Stimulated activated CD4-positive, alpha-beta T cell treated with anti-CD3 and anti-CD28 coated beads, TNF-alpha, amount 100 ng/mL, for 4 hours (primary cell): ENCODE measurements at regions not wholly inside any gene's neighbourhood (a gene's known extent, or its start where the extent isn't known, plus 50 kb on each side); places are given as distances from the start of the nearest gene placed in this dataset.
"Not testable (repeated sequence)": the region's sequence is repeated elsewhere in the genome, so short reads cannot be mapped to it uniquely, and the experiment has no call there.

Source experiments
- DNase-seq, 3 experiments: peaks; one replicate each; pipeline ENCODE4 v3.0.0-alpha.2; 2020; ENCODE audit warnings: low read depth in 3 of 3

DNA sequence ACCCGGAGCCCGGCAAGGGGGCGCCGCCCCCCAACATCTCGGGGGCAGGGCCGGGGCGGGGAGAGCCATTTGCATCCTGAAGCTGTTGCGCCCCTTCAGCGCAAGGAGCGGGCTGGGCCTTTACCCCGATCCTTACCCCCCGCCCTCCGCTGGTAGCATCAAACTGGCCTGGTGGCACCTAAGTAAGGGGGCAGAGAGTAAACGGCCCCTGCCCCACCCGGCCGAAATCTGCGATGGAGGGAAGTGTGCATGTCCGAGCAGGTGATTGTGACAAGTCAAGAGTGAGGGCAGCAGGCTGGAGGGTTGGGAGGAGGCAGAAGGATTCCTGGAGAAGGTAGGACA, 101.2 kb downstream of the ESM1 start:
- no peak for DNase-seq

DNA sequence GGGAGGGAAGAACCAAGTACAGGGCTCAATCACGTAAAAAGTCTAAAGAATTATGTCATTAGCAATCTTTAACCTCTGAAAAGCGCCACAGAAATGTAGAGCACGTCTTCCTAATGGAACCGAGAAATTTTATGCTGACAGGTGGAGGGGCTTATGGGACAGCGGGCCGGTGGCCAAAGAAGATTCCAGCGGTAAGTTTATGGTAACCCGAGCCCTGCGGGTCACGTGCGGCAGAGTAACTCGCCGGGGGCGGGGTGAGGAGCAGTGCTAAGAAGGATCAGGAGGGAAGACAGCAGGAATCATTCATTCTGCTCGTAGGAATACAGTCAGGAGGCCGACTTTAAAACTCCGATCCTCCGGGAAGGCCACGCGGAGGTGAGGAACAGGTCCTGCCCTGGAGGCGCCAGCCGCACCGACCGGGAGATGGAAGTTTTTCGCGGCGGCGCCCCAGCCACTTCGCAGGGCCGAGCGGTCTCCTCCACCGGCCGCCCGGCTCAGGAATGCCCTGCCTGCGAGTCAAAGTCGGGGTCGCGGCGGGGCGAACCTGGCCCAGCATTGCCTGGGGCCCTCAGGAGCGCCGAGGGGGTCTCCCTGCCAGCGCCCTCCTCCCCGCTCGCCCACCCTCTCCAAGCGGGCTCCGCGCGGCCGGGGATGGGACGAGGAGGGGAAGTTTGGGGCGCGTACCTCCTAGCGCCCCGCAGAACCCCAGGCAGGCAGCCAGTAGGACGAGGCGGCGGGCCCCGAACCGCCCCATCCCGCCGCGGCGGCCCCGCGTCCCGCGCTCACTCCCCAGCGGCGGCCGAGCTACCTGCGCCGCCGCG, 101.8 kb downstream of the ESM1 start:
- no peak for DNase-seq

DNA sequence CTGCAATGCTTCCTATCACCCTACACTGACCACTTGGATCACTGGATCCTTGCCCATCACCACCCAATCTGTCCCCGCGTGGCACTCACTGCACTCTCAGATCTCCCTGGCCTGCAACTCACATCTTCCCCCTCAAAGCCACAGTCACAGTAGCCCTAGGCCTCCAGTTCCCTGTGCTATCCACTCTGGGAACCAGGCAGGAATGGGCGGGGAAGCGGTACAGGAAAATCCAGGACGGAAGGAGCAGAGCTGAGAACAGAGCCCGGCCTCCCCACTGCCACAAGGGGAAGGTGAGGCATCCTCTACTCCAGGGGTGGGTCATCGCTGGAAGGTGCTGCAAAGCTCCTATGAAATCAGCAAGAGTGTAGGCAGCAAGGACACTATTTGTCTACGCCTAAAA, 102.6 kb downstream of the ESM1 start:
- no peak for DNase-seq

DNA sequence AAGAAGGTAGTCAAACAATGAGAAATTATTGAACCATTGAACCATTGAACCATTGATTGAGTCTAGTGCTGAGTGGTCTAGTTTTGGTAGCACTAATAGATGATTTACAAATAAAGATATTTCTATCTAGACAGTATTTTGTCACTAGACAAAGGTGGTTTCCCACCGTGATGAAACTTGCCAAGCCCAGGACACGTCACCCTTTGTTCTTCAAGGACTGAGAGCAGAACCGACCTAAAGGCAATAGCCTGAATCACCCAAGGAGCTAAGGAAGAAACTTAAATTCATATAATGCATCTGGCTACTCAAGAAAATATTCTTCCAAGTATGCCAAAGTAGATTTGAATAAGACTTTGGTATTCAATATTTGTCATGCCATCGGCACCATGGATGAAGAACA, 103.3 kb downstream of the ESM1 start:
- DNase-seq: no peak

DNA sequence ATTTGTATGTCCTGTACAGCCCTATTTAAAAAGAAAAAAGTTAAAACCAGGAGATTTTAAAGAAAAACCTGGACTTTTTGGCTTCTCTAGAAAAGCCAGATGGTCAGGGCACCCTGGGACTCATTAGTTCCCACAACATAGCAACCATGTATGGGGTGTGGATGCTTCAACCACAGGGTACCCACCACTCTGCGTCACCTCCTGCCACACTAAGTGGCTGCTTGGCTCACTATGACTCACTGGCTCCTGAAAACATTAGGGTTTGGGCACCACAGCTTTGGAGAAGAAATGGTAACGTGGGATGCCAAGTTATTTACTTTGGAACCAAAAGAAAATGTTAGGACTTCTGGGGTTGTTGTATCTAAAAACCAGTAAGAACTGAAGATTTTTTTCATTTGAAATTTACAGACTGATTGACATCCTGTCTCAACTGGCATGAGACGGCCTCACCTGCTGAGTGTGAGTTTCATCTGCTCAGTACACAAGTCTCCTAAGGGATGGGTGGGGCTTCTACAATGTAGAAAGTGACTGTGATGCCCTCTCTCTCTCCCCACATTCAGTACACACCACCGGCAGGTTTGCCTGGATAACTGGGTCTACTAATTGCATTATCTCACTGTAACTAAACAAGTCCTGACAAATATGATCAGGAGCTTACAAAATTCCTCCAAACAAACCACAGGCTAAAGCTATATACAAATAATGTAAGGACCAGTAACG, 103.9 kb downstream of the ESM1 start:
- no peak for DNase-seq

DNA sequence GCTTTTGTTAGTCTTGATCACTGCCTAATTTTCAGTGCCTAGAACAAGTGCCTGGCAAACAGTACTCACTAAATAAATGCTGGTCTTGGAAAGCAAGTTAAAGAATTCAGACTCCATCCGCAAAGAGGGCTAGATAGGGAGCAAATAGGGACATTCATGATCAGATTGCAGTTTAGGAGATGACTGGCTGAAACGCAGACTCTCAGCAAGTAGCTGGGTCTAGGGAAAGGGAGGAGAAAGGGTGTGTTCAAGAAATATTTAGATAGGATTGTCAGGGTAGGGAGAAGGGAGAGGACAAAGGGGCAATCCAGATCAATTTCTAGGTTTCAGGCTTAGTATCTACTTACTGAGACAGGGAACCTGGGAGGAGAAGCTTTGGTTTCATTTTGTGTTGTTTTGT, 108.4 kb downstream of the ESM1 start:
- DNase-seq: no peak

DNA sequence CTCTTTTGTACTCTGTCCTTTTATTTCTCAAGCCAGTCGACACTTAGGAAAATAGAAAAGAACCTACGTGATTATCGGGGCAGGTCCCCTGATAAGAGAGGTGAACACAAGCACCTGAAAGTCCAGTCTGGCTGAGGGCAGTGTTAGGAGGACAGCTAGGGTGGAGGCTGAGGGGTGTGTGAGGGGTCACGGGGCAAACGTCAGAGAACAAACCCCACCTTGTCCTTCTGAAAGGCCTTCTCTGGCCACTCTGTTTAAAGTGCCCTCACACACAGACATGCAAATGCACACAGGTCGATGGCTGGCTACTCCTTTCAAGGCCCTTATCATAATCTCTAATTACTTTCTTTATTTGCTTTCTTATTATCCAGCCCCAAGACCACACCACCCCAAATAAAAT, 108.8 kb downstream of the ESM1 start:
- no peak for DNase-seq

DNA sequence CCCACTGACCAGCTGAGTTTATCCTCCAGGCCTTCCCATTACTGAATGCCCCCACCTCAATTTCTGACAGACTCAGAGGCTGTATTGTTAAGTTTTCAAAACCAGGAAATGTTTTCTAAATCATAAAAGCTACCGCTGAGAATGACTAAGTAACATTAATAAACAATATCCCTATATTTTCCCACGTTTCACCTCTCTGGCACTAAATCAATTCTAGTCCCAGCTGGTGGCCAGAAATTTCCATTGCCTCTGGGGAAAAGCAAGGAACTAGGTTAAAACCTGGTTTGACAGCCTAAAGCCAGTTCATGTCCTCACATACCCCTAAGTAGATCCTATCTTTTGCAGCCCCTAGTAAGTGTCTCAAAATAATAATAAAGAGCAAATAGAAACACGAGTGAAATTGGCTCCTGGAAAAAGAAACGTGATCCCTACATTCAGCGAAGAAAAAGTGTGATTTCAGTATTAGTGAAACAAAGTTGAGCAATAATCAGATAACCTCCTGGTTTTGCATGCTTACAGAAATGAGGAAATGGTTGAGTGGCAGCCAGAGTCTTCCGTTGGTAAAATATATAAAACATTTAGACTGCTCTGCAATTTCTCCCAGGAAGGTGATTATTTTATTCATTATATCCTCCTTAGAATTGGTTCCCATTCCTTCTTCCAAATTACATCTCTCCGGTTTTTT, 110.9 kb downstream of the ESM1 start:
- no peak for DNase-seq

DNA sequence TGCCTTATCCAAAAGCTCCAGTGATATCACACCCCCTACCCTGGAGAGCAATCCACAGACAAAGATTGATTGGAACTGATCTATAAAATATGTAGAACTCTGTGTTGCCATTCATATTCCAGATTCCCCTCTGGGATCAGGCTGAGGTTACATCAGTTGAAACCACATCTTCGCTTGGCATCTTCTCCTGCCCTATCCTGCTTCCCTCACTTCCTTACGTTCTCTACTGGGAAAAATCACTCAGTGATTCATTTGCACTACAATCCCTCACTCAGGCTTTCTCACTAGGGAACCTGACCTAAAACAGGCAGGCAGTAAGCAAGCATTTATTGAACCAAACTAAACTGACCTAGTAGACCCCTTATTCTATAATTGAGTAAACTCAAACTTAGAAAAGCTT, 111.7 kb downstream of the ESM1 start:
- no peak for DNase-seq

DNA sequence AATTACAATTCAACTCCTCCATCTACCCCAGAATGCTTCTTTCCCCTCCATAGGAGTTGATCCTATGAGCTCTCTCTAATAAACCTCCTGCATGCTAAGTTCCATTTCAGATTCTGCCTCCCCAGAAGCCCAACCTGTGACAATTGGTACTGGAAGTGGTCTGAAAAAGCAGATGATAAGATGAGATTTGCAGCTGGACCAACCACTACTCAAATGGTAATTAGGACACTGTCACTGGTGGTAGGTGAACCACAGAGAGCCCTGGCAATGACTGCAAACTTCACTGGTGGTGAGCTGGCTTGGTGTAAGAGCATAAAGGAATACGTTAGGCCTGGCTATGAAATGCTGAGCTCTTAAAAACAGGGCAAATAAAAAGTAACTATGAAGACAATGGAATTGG, 112.6 kb downstream of the ESM1 start:
- no peak for DNase-seq

DNA sequence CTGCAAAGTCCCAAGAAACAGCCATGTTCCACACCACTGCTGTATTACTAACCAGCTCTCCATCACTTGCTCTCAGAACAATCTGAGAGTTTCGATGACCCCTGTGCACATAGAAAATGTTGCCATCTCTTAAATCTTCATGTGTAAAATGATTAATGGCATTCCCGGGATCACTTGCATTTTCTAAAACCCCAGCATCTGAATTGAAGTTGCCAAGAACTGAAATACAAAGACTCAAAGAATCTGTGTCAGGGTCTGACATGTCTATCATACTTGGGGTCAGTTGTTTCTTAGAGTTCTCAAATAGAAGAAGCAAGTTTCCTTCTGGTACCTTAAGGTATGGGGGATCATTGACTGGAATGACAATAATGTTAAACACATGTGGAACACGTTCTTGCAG, 115.1 kb downstream of the ESM1 start:
- DNase-seq: no peak

DNA sequence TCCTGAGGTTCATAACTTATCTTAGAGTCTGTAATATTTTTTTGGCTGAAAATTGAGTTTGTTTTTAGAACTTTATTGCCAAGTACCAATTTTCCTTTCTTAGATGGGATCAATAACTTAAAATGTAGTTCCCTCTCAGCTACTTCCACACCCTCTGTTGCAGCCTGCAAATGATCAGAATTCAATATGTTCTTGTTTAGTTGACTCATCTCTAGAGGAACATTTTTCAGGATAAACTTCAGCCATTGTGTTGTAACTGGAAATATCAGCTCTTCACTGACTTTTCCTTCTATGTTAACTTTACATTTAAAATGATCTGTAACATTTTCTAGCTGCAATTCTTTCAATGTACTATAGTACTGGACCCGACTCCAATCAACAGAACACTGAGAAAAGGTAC, 115.7 kb downstream of the ESM1 start:
- DNase-seq: no peak

DNA sequence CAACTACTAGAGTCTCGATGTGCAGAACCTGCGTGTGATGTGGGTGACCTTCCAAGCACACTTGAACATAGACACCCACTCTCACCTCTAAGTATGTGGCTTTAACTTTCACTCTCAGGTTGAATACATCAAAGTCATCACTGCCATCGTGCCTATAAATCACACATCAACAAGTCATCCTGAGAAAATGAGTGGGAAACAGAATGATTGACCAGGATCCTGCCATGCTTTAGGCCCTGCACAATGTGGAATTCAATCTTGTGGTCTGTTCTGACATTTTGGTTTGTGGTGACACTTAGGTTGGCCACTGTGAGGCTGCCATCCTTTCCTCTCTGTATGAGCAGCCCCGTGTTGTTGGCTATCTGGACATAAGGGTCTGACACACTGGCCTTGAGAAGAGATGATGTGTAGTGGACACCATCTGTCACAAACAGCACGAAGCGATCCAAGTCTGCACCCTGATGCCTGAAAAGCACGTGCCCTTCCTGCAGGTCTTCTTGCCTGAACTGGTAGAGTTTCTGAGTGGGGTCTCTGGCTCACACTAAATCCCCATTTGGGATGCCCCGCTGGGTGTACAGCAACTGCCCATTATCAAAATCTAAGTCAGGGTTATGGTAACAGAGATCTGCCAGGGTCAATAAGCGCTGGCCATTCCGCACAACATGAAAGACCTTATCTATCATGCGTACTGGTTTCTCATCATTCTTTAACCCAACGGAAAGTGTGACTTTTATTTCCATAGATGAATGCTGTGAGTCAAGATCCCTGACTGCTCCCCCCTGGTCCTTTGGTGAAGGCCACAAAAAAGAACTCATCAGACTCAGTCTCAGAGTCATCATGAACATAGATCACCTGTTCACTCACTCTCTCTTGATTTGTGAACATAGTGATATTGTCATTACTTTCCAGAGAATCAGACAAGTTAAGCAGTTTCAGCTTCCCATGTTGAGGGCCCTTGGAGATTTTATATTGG, 116.6 kb downstream of the ESM1 start:
- no peak for DNase-seq

DNA sequence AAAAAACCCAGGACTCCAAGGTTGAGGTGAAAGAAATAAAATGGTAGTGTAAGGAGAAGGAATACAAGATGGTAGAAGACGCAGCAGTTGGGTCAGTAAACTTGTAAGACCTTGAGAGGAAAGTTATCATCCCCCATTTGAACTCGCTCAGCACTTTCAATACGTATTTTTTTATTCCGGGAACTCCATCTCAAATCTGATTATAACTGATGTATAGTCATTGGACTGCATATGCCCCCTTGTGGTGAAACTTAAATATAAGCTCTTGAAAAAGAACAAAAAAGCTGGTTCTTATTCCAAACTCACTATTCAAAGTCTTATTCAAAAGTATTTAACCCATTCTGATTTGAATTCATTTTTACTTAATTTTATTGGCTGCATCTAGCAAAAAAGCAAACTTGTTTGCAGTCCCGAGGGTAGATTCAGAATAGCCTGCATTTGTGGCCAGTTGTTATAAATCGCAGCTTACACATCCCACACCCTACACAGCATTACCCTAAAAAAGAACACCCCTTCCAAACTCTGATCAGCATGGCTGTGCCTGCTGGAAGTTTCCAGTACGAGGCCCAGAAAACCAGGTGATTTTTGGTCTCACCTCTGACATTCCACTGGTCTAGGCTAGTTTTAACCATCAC, 118.0 kb downstream of the ESM1 start:
- no peak for DNase-seq

DNA sequence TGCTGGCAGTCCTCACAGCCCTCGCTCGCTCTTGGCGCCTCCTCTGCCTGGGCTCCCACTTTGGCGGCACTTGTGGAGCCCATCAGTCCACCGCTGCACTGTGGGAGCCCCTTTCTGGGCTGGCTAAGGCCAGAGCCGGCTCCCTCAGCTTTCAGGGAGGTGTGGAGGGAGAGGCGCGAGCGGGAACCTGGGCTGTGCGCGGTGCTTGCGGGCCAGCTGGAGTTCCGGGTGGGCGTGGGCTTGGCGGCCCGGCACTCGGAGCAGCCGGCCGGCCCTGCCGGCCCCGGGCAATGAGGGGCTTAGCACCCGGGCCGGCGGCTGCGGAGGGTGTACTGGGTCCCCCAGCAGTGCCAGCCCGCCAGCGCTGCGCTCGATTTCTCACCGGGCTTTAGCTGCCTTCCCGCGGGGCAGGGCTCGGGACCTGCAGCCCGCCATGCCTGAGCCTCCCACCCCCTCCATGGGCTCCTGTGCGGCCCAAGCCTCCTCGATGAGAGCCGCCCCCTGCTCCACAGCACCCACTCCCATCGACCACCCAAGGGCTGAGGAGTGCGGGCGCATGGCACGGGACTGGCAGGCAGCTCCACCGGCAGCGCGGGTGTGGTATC, 120.4 kb downstream of the ESM1 start:
- DNase-seq: not testable (repeated sequence)

DNA sequence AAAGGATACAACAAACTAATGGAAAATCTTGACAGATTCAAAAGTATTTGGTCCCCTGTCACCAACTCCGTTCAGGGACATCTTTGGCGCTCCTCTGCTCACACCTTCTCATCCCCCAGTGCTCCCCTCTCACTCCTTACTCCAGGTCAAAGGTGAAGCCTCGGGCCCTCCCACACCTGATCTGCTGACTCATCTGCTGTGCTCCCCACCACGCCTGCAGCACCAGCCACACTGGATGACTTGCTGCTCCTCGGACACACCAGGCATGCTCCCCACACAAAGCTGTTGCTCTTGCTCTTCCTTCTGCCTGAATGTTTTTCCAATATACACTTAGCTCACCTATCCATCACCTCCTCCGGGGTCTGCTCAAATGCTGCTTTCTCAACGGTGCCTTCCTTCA, 123.4 kb downstream of the ESM1 start:
- DNase-seq: no peak

DNA sequence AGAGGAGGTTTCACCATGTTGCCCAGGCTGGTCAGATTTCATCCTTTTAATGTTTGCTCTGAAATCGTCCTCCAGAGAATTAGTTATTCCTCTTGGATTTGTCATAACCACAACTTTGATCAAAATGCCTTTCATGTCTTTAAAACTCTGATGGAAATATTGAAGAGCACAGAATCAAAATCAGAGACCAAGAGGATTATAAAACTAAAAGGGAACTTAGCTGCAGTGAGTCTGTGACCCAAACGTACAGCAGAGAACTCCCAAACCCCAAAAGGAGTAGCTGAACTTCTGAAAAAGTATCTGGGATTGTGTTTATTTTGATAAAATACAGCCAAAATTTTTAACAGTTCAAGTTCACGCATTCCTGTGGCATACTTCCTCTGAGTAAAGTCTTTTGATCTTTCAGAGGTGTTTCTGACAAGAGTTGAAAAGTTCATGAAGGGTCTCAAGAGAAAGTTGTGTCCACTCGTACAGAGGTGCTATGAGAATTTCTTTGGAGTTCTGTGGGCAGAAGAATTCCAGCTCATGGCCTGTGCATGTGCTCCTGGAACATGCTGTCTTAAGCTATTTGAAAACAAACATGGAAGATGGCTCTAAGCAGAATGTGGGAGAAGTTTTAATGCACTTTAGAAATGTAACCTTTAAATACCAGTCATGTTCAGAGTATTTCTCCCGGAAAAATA, 124.0 kb downstream of the ESM1 start:
- DNase-seq: no peak

DNA sequence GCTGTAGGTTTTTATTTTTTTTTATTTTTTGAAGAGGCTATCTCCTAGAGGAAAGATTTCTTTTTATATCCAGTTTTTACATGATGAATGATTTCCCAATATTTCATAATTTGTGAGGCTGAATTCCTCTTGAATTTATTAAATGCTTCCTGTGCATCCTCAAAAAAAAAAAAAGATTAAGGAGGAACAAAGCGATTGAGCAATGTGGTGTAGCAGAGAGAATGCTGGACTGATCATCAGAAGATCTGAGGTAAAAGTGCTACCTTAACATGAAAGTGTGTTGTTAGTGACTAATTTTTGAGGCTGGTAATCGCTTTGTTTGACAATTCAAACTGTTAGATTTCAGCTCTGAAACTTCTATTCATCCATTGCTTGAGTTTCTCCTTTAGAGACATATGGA, 125.1 kb downstream of the ESM1 start:
- DNase-seq: no peak

DNA sequence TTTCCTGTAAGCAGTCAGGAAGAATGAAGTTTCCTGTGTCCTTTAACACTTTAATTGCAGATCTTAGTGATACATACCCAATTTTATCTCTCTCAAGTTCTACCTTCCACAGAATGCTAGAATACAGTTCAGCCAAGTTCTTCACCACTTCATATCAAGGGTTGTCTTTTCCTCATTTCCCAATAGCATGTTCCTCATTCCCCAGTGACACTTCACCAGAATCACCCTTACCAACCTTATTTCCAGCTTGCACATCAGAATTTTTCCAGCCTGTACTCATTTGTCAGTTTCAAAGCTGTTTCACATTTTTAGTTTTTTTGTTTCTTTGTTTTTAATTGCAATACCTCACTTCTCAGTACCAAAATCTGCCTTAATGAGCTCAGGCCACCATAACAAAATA, 126.1 kb downstream of the ESM1 start:
- DNase-seq: no peak

DNA sequence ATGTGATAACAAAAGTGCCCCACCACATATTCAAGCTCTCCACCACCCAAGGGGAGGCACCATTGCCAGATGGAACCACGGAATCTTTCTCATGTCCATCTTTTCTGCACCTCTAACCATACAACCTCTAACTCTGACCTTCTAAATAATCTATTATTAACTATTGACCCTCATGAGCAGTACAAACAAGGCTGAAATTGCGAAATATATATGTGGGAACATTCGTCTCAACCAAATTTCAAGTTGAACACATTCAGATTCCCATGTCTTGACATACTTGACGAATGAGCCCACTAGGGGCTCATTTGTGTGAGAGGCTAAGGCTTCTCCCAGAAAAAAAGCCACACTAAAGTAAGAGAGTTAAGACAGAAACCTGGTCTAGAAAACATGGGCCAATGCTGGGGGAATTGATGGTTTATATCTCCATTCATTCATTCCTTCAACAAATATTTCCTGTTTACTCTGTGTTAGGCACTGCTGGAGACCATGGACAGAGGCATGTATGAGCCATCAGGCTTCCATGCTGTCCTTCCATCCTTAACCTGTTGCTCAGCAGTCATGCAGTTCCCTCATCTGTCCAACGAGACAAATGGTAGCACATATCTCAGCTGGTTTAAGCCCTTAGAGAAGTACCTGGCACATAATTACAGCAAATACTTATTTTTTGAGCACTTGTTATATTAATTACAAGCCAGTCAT, 130.4 kb downstream of the ESM1 start:
- DNase-seq: no peak
